ENCODE measurements at regions not wholly inside any gene's neighbourhood (a gene's known extent, or its start where the extent isn't known, plus 50 kb on each side); places are given as distances from the start of the nearest gene placed in this dataset.
"Not testable (repeated sequence)": the region's sequence is repeated elsewhere in the genome, so short reads cannot be mapped to it uniquely, and the experiment has no call there.

- DNase-seq (ENCODE audit: extremely low read depth in 1 of 2, low read depth in 1 of 2): no peak
Observed at GRCh38 chr14:54251356-54251755, 145.5 kb upstream of the CDKN3 start.

DNA sequence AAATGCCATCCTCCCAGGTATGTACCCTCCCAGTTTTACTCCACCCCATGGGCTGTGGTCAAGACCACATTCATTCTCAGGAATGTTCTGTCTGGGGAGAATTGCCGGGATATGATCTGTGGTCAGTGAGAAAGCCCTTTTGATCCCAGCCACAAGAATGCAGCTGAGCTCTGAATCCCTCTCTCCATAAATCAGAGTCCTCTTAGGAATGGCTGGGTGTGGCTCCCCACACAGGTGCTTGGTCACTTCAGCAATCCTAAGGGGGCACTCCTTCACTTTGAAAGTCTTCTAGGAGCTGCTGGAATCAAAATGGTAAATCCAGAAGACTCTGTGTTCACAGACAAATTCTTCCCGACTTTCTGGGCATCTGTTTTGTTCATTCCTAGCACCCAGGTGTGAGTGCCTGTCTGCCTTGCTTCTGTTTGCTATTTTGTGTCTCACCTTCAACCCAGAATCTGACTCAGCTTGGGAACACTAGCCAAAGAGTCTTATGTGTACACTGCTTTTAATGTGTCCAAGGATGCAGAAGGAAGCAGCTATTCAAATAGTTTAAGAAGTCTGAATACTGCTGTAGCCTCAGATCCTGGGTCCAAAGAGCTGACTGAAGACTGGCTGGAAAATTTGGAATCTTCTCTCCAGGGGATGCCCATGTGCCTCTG is 144.6 kb upstream of the CDKN3 start:
- no peak for DNase-seq (ENCODE audit: extremely low read depth in 1 of 2, low read depth in 1 of 2)

DNA sequence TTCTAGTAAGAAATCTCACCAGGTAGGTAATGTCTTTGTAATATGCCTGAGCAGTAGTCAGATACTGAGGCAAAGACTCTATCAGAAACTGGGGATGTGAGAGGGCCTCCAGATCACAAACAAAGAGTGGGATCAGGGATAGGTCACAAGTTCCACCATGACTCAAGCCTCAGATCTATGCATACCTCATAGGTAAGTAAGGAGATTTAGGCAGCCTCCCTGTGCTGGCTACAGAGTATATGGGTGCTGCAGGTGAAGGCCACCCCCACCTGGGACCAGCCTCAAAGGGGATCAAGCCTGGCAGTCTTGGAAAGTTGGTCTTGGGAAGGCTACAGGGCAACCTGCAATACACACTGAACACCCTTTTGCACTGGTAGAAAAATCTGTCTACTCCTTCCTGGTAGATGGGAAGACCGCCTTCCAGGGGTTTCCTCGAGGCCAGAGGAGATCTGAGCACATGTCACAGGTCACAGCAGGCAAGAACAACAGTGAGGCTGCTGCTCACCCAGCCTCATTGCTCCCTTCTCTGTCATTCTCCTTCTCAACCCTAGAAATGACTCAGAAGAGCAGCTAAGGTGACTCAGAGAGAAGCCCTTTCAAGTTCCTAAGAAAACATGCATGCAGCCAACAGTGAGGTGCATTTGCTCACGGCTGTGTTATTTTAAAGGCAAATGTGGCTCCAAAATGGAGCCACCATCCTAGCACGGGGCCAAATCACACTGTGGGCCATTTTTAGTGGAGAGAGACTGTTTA is 143.4 kb upstream of the CDKN3 start:
- DNase-seq (ENCODE audit: extremely low read depth in 1 of 2, low read depth in 1 of 2): no peak

- DNase-seq (ENCODE audit: extremely low read depth in 1 of 2, low read depth in 1 of 2): no peak
Observed at GRCh38 chr14:54256156-54256555, 140.7 kb upstream of the CDKN3 start.

DNA sequence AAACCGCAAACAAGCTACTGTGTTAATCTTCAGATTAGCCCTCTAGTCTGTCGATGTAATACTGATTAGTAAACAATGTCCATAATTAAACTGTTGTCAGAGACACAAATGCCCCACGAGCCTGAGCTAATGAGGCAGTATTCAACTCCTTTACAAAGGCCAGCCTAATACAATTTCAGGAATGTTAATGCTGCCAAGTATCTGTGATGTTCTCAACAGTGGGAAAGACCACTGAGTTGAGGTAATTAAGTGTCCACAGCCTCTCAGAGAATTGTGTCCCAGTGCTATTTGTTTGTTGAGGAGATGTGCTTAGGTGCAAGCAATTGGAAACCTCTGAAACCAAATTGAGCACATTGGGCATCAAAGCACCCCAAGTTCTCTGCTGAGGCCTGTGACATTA is 139.4 kb upstream of the CDKN3 start:
- DNase-seq (ENCODE audit: extremely low read depth in 1 of 2, low read depth in 1 of 2): no peak

DNA sequence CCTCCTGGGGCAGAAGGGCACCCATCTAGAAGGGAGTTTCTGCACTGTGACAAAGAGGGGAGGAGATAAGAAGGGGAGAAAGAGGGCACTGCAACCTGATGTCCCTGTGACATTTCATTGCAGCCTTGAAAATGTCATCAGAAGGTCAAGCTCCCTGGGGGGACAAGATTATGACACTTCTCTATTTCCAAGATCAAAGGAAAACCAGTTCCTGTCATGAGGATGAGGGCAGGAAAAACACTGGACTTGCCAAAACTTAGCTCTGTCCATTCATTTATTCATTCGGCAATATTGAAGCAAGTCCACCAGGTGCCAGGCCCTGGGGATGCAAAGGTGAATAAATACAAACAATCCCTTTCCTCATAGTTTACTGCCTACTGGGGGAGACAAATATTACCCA is 138.4 kb upstream of the CDKN3 start:
- no peak for DNase-seq (ENCODE audit: extremely low read depth in 1 of 2, low read depth in 1 of 2)

GRCh38 chr14:54259821-54260220 is 137.0 kb upstream of the CDKN3 start:
- no peak for DNase-seq (ENCODE audit: extremely low read depth in 1 of 2, low read depth in 1 of 2)

DNA sequence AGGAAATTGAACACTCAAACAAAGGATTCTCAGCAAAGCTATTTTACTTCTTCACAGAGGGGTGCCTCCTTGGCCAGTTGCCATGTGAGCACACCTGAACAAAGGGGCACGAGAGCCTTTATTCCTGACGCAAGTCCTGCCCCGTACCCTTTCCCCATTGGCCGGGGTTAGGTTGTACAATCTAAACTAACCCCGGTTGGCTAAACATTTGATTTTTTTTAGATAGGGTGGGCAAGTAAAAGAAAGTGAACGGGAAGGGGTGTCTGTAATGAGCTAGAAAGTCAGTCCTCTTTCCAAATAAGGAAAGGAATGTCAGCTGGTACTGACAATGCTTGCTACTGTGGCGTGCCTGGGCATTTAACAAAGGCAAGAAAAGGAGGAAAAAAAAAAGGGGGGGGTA is 135.5 kb upstream of the CDKN3 start:
- DNase-seq (ENCODE audit: extremely low read depth in 1 of 2, low read depth in 1 of 2): no peak

DNA sequence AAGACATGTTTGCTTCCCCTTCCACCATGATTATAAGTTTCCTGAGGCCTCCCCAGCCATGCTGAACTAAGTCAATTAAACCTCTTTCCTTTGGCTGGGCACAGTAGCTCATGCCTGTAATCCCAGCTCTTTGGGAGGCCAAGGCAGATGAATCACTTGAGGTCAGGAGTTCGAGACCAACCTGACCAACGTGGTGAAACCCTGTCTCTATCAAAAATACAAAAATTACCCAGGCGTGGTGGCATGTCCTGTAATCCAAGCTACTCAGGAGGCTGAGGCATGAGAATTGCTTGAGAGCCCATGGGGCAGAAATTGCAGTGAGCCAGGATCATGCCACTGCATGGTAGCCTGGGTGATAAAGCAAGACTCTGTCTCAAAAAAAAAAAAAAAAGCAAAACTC is 130.2 kb upstream of the CDKN3 start:
- DNase-seq (ENCODE audit: extremely low read depth in 1 of 2, low read depth in 1 of 2): not testable (repeated sequence)

DNA sequence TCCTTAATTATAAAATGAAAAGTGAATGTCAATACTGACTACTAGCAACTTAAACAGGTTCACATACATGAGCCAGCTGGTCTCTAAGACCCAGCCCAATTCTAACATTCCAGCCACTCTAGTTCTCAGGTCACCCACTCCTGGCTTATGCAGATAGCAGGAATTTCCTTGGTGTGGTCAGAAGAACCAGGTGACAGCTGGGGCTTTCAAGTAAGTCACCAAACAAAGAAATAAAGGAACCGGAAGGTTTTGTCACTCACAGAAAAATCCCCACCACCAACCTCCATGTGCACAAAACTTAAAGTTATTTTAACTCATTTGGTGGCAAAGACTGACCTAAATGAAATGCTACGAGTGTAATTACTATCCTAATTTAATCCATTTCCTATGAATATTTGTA is 129.6 kb upstream of the CDKN3 start:
- no peak for DNase-seq (ENCODE audit: extremely low read depth in 1 of 2, low read depth in 1 of 2)

GRCh38 chr14:54275997-54276725 is 120.6 kb upstream of the CDKN3 start:
- DNase-seq (ENCODE audit: extremely low read depth in 1 of 2, low read depth in 1 of 2): no peak

GRCh38 chr14:54278087-54278486 is 118.7 kb upstream of the CDKN3 start:
- DNase-seq (ENCODE audit: extremely low read depth in 1 of 2, low read depth in 1 of 2): no peak

- no peak for DNase-seq (ENCODE audit: extremely low read depth in 1 of 2, low read depth in 1 of 2)
Observed at GRCh38 chr14:54278665-54279295, 118.0 kb upstream of the CDKN3 start.

- no peak for DNase-seq (ENCODE audit: extremely low read depth in 1 of 2, low read depth in 1 of 2)
Observed at GRCh38 chr14:54282849-54283248, 114.0 kb upstream of the CDKN3 start.

GRCh38 chr14:54285030-54285429 is 111.8 kb upstream of the CDKN3 start:
- DNase-seq (ENCODE audit: extremely low read depth in 1 of 2, low read depth in 1 of 2): no peak

DNA sequence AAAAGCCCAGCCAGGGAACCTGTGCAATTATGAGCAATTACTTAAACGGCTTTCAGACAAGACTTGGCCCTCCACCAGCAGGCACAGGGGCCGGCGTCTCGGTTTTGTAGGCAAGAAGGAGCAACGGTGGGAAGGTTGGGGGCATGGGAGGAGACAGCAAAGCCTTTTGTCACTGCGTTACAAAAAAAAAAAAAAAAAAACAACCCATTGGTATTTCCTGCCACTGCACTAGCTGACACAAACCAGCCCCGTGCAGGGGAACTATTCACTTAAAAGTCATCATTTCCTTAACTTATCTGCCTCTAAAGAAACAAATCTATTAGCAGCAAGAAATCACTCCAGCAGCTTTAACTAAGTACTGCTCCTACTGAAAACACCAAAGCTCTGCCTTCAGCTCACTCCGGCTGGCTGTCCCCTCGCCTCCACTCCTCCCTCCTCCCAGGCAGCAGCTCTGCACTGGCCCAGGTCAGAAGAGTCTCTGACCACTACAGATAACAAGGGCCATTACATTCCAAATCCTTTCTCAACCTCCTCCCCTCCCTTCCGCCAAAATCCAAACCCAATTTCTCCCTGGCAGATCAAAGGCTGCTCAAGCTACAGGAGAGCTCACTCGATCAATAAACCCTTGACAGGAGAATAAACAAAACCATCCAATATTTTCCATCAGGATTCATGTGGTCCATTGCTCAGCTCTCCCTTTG is 105.2 kb upstream of the CDKN3 start:
- DNase-seq (ENCODE audit: extremely low read depth in 1 of 2, low read depth in 1 of 2): no peak

GRCh38 chr14:54294802-54295201 is 102.0 kb upstream of the CDKN3 start:
- DNase-seq (ENCODE audit: extremely low read depth in 1 of 2, low read depth in 1 of 2): no peak

DNA sequence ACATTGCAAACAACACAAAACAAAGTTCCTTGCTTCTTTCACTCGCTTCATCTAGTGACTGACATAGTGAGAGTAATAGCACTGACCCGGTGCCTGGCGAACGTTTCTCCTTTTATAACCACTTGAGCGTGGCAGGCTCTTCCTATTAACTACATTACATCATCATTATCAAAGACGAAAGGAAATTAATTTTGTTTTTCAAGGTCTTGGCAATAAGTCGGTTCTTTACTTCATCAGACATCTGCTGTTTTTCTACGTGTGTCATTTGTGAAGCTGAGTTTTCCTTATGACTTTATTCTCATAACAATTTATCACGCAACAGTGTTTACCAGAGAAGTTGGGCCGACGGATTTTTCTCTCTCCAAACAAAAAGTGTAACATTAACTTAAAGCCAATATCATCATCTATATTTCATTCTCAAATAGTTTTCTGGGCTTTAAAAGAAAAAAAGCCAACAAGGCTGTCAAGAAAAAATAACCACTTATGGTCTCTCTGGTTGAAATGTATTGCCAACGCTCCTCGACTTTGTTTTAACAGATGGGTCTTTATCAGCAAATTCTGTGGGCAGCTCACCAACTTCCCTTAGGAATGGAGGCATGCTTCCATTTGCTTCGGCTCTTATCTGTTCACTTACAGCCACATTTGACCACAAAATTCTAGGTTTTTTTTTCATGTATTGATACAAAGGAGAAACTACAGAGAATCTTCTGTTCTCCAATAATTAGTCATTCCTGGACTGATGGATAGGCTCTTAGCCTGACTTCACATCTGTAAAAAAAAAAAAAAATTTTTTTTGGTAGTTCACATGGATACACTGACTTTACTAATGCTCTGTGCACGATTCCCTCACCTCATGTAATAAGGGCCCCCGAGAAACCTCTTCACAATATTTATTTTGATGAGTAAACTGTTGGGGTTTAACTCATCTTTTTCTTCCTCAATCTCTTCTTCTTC is 97.1 kb upstream of the CDKN3 start:
- no peak for DNase-seq (ENCODE audit: extremely low read depth in 1 of 2, low read depth in 1 of 2)

- no peak for DNase-seq (ENCODE audit: extremely low read depth in 1 of 2, low read depth in 1 of 2)
Observed at GRCh38 chr14:54300881-54301280, 95.9 kb upstream of the CDKN3 start.

DNA sequence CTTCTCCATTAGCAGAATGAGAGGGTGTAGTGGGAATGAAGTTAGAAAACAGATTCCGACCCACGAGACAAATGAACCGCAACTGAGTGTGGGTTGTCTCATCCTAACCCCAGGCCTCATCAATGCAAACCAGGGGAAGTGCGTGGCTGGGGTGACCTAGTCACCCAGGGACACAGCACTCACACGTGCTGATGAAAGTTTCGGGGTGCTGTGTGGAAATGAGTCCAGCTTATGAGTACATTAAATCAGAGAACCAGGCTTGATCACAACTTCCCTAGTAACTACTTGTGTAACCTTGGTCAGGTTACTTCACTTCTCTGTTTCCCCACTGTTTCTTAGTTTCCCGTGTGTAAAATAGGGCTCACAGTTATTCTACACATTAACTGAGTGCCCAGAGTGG is 95.4 kb upstream of the CDKN3 start:
- DNase-seq (ENCODE audit: extremely low read depth in 1 of 2, low read depth in 1 of 2): no peak
